NCI-H2029 treated with DMSO at 0.1 percent for 48 hours (cell line): ENCODE measurements at regions not wholly inside any gene's neighbourhood (a gene's known extent, or its start where the extent isn't known, plus 50 kb on each side); places are given as distances from the start of the nearest gene placed in this dataset.
"Not testable (repeated sequence)": the region's sequence is repeated elsewhere in the genome, so short reads cannot be mapped to it uniquely, and the experiment has no call there.

Experiments
- DNase-seq: peaks from one replicate; lab custom pipeline; 2025; lab: John Stamatoyannopoulos, UW

- no peak for DNase-seq
Observed at GRCh38 chr6:19551611-19552010, 285.6 kb upstream of the ID4 start.

GRCh38 chr6:19552076-19552475 lies 285.1 kb upstream of the ID4 start:
- DNase-seq: no peak

DNA sequence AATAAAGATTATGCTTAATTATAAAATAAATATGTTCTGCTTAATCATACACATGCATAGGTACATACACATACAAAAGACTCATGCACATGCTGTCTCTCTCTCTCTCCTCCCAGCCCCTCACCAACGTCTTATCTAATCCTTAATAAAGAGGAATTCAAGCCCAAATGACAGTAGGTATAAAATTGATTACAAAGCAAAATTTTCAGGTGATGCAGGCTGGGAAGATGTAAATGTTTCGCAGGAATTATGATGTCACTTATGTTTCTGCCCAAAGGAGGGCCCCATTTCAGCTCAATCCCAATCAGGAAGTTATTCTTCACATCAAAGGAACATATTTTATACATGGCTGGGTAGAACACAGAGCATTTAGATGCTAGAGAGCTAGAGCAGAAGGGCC lies 284.6 kb upstream of the ID4 start:
- DNase-seq: no peak

DNA sequence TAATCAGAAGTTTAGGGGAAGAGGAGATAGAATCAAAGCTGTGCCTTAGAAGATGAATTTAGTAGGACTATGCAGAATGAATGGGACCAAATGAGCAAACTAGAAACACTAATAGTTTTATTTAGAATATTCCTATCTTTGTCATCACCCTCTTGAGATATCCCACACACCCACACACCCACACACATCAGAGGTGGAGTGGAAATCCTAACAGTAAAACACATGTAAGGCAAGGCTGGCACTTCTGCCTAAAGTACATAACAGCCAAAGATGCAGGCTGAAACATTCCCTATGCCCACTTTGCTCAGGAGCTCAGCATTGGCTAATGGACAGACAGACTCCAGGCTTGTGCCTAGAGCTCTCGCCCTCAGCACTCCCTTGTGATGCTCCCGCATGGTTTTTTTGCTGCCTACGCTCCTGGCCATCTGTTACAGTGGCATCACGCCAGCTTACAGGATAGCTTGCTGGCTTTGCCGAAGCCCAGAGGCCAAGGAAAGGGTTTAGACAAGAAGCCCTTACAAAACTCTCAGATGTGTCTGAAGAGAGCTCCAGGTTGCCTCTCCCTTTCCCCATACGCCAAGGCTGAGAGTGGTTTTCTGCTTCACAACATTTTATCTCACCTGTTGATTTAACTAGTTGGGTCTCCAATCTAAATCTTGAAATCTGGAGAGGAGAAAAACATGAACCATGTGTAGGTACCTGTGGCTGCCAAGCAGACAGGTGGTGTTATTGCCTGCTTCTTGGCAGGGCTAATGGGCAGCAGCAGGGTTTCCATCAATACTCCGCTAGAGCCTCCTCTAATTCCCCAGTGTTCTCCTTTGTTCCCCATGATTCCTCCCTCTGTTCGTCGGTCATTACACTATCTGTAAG lies 282.6 kb upstream of the ID4 start:
- no peak for DNase-seq

DNA sequence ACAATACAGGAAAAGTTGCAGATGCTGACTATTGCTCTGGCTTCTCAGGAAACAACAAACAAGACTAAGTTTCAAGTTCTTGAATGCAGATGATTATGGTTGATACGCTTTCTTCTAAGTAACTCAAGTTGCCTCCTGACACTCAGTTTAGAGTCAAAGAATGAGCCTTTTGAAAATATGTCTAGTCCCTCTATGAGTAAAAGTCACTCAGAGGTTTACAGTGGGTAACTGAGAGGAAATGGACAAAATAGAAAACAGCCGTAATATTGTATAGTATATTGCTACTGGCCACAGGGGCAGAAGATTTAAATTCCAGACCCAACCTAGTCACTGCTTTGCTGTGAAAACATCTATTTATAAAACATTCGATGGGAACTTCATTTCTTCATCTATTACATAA lies 280.0 kb upstream of the ID4 start:
- no peak for DNase-seq

DNA sequence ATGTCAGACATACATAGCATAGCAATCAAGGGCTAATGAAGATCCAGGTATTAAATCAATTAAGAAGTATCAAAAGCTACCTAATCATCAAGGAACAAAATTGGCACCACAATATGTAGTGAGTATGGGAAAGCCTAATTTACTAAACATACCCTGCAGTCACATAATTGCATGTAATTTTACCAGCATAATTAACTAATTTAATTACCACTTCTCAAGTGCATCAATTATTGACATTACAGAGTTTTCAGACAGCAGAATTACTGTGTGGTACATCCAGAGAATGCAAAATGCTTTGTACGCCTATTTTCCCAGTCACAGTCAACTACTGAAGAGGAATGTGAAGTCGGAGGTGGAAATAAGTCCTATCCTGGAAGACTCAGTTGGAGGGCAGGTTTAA lies 279.0 kb upstream of the ID4 start:
- DNase-seq: no peak

GRCh38 chr6:19558934-19559333 lies 278.2 kb upstream of the ID4 start:
- no peak for DNase-seq

DNA sequence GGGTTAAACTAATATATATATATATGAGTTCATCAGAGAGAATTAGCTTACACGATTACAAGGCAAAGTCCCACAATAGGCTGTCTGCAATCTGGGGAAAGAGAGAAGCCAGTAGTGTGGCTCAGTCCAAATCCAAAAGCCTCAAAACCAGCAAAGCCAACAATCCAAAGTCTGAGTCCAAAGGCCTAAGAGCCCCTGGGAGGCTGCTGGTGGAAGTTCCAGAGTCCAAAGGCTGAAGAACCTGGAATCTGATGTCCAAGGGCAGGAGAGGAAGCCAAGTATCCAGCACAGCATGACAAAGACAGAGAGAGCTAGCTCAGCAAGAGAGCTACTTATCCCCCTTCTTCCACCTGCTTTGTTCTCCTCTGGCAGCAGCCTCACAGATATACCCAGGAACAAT lies 274.7 kb upstream of the ID4 start:
- no peak for DNase-seq

- no peak for DNase-seq
Observed at GRCh38 chr6:19569563-19569962, 267.6 kb upstream of the ID4 start.

GRCh38 chr6:19571176-19571575 lies 266.0 kb upstream of the ID4 start:
- no peak for DNase-seq

- peak; percentile 46 for DNase-seq
Observed at GRCh38 chr6:19578481-19578880, 258.7 kb upstream of the ID4 start.

- DNase-seq: not testable (repeated sequence)
Observed at GRCh38 chr6:19584207-19584606, 253.0 kb upstream of the ID4 start.

GRCh38 chr6:19587238-19587942 lies 249.8 kb upstream of the ID4 start:
- DNase-seq: no peak

GRCh38 chr6:19590501-19591131 lies 246.6 kb upstream of the ID4 start:
- DNase-seq: no peak

DNA sequence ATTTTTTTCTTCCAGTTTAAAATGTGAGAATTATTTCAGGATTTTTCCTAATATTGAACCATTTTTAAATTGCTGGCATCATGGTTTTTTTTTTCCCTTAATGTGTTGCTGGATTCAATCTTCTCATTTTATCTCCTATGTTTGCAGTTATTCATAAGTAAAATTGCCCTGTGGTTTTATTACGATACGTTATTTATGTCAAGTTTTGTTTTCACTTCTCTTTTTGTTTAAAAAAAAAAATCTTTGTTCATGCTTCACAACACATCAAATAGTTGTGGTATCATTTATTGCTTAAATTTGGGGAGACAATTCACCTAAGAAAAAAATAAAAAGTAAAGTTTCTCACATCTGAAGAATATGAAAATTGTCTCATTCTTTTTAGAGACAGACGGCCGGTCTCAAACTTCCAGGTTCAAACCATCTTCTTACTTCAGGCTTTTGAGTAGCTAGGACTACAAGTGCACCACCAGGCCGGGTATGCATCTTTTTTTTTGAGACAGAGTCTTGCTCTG lies 239.3 kb upstream of the ID4 start:
- DNase-seq: no peak

DNA sequence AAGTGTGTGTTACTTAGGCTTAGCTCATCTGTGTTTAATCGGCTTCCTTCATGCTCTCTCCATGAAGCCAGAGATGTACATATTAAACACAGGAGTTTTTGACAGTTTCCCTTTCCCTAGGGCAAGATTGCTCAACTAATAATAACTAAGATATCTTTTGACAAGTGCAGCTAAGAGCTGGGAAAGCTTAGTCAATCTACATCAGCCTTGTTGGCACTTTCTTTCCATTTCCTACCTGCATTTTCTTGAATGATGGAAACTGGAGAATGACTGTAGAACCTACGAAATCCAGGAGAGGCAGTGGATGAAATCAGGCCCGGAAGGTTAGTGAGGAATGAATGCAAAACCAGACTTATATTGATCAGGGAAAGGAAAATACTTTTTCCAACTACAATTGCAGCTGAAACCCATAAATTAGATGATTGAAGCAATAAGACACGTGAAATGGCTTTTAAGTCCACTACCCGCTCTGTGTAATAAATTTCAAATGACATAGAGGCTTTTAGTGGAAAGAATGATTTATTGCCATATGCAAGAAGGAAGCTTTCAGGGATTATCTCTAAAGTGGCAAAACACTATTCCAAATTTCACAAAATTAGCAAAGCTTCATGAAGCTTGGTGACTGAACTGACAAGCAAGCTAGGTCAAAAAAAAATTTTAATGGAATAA lies 237.2 kb upstream of the ID4 start:
- no peak for DNase-seq

- no peak for DNase-seq
Observed at GRCh38 chr6:19602434-19603013, 234.6 kb upstream of the ID4 start.

GRCh38 chr6:19603721-19604120 lies 233.4 kb upstream of the ID4 start:
- DNase-seq: no peak

GRCh38 chr6:19605624-19606023 lies 231.5 kb upstream of the ID4 start:
- no peak for DNase-seq

GRCh38 chr6:19608546-19608945 lies 228.6 kb upstream of the ID4 start:
- no peak for DNase-seq

- no peak for DNase-seq
Observed at GRCh38 chr6:19609972-19610641, 227.1 kb upstream of the ID4 start.
